HG02571 (cell line): ENCODE measurements at regions not wholly inside any gene's neighbourhood (a gene's known extent, or its start where the extent isn't known, plus 50 kb on each side); places are given as distances from the start of the nearest gene placed in this dataset.

ENCODE experiments used
- ATAC-seq: cut with Tn5 transposase; IDR thresholded peaks from one replicate; pipeline ENCODE4 v1.9.1; 2021; ENCODE audit warnings: mild to moderate bottlenecking, moderate library complexity; ENCODE audit not compliant: unreplicated experiment

DNA sequence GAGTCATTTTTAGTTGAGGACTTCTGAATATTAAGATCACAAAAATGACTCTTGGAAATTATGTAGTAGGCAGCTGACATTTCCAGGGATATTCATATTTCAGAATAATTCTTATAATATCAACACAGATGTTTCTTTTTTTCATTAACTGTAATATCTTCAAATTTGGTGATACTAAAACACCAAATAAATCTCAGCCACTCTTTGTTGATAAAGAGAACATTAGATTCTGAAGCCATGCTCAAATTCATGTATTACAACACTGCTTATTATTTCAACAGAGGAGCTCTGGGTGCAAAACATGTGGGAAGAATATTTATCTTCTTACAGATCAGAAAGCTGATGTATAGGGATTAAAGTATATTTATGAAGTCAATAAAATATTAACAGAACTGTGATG lies 355.4 kb downstream of the CRPPA start:
- no peak for ATAC-seq

DNA sequence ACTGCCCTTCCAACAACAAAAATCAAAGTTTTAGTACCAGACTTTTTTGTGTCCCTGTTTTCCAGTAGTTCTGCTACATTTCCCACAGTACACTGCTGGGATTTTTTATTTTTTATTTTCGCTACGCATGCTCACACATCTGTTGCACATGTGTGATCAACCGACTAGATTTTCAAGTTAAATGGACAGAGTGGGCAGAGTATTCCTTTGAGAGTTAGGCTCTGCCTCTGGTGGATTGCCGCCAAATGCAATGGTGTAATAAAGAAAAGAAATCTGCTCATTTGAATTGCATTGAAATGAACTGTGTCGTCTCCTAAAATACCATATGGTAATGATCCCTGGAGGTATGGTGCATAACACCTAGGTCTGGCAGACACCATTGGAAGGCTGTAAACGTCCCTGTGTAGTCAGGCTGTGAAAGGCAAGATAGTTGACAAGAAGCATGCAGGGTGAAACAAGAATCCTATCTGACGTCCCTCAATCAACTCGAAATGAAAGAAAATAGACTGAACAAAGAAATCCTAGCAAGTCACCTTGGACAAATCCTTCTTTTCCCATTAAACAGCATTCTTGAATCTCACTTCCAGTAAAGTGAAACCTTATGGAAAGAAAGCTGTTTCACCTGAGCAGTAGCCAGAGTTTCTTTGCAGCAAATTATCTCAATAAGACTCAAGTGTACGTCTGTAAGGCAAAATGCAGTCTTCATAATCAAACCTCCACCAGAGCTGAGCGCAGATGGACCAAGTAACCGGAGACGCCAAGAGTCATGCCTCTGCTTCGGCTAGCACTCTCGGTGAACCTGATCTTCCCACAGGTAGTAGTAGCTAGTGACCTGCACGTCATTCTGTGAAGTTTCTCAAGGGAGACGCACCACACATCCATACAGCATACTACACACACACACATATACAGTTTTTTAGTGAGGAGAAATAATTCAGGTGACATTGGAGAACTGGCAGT lies 357.3 kb downstream of the CRPPA start:
- no peak for ATAC-seq

DNA sequence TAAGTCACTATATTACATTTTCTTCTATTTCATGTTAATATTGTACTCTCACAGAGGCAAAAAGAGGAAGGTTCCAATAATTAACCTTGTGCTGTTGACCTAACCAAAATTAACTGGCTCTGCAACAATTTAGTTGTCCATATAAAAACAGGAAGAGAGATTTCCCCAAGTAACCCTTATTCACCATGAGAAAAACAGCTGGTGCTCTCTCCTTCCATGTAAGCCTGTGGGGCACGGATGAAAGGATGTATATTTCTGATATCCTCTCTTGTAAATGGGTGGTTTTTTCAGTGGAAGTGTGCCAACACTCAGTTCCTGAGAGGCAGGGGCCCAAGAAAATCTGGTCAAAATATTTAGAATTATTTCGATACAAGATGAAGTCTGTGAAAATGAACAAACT lies 358.1 kb downstream of the CRPPA start:
- ATAC-seq = no peak

DNA sequence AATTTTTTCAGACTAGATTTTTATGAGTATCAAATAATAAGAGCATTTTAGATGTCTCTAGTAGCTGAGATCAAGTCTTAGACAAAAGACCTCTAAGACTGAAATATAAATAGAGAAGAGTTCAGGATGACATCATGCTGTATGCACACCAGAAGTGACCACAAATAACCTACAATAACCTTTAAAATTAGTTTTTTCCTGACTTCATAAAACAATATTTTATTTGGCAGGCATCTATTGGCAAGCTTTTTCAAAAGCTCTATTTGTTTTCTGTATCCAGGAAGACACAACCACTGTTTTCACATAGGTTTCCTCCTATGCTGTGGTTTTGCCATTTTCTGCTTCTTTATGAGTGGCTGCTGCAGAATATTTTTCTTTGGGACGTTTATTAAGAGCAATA lies 359.1 kb downstream of the CRPPA start:
- no peak for ATAC-seq

DNA sequence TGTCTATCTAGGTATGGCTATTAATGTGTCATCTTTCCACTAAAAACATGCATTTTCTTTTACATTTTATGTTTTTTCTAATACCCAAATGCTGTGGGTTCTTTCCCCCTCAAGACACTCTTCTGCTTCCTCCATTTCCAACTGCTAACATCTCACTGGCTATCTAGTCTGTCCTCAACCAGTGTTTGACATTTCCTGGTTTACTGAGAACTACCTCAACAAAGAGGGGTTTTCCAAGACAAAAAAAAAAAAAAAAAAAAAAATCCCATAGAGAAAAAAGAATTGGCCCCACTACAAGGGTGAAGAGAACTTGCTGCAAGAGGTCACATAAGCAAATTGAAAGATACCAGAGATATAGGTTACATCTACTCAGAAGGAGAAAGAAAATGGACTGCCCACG lies 359.7 kb downstream of the CRPPA start:
- ATAC-seq = no peak

DNA sequence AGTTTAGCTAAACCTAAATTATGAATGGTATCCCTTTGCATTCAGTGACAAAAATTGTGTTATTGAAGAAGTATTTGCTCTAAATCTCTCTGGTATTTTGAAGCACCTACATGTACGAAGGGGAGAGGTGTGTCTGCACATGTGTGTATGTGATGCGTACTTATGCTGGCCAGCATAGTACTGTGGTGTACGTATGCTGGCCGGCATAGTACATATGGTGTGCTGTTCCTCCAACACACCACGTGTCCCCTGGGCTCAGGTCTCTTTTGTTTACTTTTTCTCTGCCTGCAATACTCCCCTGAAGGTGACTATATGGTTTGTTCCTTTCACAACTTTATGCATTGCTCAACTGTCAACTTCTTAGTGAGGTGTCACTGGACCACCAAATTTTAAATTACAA lies 360.3 kb downstream of the CRPPA start:
- no peak for ATAC-seq

DNA sequence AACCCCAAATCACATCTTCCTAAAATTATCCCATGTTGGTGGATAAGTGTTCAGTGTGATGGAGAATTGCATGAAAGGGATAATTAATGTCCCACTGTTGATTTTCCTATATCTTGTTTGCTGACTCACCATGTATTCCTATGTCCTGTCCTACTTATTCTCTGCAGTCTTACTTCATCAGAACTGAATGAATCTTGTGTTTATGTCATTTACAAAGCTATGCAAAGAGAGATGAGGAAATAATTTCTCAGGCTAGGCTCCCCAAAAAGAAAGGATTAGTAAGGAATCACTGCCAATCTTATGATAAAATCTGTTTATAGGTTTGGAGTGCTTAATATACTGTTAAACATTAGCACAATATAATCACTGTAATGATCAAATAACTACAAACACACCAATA lies 360.8 kb downstream of the CRPPA start:
- ATAC-seq = no peak

DNA sequence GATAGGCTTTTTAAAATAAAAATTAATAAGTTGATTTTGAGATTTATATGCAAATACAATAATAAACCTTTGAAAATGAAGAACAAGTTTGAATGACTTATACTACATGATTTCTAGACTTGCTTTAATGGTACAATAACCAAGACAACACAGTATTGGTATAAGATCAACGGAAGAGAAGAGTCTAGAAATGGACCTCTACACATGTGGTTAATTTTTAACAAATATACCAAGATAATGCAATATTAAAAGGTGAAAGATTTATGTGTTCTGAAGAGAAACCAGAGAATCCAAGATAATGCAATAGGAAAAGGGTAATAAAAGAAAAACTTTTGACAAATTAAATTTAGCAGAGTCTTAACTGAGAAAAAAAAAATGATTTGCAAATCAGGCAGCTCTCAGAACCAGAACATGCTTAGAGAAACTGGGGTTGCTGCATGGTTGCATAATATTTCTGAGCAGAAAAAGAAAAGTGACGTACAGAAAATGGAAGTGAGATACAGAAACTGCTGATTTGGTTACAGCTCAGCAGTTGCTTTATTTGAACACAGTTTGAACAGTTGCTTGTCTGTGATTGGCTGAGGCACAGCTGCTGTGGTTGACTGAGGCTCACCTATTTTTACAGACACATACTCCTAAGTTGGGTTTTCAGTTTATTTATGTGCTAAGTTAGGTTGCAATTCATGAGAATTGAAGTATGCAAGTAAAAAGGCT lies 365.9 kb downstream of the CRPPA start:
- ATAC-seq = peak; percentile 83

DNA sequence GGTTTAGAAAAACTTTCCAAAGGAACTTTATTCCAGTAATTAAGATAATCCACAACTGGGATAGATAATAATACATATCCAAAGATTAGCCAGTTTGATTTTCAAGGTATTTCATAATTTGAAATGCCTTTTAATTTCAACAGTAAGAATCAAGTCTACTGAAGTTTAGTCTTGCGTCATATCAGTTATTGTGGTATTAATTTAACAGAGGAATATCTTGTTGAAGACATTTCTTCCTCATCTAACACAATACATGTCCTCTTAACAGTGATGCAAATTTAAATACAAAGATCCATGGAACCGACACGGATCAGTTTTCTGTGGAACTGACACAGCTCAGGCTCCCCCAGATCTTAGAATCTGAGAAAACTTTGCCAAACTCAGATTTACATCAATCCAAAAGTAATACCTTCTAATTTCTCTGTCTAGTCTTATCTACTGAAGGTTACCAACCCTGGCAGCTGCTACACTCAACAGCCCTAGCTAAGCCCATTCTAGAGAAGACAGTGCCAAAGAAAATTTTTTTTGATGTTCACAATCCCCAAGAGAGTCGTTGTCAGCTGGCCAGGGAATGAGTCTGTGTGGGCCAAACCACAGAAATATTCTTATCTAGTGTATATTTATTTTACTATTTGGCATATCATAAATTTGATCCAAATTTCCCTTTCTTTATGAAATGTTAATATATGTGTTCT lies 365.2 kb upstream of the MEOX2 start:
- no peak for ATAC-seq

DNA sequence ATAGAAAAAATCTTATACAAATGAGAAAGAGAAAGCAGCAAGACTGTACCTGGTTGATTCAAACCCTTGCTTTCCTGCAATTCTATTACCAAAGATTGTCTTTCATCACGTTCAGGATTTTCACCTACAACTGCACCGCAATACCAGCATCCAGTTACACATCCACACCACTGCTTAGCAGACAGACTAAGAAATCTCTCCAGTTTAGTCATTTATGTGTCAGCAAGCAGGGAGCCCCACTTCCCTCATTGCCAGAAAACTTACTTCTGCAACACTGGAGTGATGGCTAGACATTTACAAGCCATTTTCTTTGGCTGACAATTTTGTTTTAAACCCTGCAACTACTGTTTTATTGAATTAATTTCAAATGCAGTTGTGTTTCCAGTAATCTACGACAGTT lies 359.6 kb upstream of the MEOX2 start:
- ATAC-seq = no peak

DNA sequence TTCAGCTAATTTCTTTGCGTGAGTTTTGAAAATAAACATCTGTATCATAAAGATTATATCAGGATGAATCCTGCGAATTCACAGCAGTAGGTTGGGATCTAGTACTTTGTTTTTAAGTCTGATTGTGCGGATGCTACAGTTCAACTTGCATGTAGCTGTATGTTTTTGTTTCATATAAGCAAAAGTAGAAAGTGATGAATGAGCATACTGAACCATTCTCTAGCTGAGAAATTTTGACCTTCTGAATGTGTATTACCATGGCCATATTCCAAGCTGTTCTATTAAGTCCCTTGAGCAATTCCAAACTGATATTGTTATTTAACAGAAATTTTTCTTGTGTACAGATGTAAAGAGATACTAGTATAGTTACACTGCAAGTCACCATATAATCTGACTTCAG lies 358.8 kb upstream of the MEOX2 start:
- ATAC-seq = no peak

DNA sequence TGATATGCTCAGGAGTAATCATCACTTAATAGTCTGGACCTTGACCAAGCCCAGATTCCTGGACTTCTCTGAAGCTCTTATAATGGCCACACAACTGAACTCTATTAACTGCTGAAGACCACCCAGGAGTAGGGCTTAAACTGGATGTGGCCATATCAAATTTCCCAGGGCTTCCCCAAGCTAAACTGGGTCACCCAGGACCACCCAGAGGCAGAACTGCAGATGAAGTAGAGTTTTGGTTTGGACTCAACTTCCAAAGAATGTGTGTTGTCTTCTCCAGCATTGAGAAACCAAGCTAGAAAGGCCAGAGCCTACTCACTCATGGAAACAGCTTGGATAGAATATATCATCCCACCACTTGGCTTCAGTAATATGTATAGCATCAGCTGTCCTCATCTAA lies 358.2 kb upstream of the MEOX2 start:
- no peak for ATAC-seq

DNA sequence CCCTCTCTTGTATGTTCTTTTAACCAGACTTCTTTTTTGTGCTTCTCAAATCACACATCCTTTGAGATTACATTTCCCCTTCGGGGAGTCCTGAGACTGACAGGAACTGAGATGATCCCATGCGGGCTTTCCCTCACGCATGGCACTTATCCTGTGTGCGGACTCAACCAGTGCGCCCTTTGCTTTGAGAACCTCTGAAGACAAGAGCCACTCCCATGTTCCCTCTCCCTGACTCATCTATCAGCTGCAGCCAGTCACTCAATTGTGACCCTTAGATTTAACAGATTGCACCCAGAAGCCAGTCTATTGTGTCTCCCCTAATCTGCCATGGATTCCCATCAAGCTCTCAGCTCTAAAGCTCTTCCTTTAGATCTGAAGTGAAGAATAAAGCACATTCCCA lies 353.9 kb upstream of the MEOX2 start:
- no peak for ATAC-seq

DNA sequence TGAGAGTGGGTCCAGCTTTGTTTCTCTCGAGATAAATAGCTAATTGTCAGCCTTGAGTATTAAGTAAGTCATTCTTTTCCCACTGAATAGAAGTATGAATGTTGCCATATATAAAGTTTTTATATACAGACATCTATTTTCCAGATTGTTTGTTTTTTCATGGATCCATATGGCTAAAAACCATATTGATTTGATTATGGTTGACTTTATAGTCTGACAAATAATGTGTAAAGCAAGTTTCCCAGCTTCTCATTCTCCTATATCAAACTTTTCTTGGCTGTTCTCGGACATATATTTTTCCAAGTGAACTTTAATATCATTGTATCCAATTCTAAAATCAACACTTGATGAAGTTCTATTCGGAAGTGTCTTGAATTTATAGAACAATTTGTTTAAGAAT lies 352.4 kb upstream of the MEOX2 start:
- no peak for ATAC-seq

DNA sequence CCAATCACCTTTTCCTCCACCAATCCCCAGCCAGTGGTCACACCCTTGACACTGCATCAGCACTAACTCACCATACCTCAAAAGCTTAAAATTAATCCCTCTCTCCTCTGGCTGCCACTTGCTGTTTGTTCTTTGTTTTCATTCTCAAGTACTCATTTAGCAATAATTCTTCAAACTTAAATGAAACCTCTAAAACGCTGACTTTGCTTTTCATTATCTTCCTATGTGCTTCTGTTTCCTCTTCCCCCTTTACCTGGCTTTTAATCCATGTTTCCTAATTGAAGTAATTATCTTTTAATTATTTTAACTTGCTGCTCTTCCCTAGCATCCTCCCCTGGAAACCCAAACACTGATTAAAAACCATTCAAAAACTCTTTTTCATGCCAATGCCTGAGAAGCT lies 348.9 kb upstream of the MEOX2 start:
- no peak for ATAC-seq

DNA sequence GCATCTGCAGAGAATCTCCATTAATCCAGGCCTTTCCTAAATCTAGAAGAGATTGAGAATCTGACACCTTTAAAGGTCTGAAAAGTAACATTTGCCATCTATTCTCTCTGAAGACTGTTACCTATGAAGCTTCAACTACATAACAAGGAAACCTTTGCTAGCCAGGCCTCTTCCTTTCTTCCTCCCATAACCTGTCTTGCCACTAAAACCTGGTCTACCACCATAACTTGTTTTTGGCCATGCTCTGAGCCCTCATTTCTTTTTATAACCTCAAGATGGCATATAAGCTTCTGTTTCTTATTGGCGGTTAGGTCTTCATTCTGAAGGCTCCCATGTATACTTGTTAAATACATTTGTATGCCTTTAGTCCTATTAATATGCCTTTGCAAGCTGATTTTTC lies 348.4 kb upstream of the MEOX2 start:
- no peak for ATAC-seq

DNA sequence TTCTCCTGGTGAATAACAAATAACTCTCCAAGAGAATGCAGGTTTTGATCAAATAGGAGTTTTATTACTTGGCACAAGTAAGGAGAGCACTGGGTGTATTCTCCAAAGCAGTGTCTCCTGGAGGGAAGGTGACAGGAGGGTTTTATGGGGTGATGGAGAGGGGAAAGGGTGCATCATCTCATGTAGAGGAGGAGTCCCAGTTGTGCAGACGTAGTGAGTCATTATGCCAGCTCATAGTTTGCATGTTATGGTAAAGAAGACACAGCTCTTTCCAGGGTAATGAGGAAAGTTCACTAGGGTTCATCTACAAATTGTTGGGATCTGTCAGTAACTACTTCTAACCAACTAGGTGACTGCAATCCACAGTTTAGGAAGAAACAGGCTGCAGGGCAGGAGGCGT lies 347.9 kb upstream of the MEOX2 start:
- no peak for ATAC-seq

DNA sequence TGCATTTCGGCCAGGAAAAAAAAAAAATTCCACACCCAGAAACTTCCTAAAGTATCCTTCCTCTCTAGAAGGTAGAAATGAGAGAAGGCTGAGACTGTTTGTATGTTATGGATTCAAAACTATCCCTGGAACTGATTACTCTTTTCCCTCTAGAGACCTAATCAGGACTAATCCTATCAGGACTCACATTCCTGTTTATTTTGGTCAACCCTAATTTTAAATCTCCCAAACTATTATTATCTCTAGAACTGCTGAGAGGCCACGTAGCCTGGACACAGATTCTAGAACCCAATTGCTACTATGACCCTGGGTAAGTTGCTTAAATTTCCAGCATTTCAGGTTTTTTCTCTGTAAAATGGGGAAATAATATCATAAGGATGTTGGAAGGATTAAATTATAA lies 346.8 kb upstream of the MEOX2 start:
- no peak for ATAC-seq

DNA sequence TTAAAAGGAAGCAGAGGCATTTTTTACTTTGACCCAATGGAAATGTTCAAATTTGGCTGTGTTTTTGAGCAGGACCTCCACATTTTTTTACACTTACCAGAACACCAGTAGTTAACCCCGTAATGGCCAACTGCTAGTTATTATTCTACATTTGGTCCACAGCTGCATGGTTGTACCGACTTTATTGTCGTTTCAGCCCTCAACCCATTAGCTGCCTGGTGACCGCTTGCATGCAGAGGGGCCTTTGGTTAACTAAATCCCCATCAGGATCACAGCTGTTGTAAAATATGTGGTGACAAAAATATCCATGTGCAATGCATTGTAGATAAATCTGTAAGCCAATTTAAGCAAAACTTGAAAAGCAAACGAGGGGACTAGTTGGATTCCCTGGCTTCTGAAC lies 342.2 kb upstream of the MEOX2 start:
- ATAC-seq = no peak

DNA sequence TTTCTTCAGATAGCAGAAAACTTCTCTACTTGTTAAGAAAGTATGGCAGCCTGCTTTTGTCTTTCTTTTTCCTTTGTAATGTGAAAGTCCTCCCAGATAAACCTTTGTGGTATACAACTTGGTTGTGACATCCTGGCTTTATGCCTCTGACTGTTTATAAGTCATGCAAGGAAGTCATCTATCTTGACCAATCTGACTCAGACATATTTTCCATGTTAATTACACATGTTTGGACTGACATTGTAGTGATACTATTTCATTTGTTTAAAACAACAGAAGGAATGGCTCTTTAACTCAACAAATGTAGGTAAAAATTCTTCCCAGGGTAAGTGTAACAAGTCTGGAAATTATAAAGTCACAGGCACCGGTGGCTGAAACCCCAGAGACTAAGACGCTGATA lies 341.6 kb upstream of the MEOX2 start:
- no peak for ATAC-seq

DNA sequence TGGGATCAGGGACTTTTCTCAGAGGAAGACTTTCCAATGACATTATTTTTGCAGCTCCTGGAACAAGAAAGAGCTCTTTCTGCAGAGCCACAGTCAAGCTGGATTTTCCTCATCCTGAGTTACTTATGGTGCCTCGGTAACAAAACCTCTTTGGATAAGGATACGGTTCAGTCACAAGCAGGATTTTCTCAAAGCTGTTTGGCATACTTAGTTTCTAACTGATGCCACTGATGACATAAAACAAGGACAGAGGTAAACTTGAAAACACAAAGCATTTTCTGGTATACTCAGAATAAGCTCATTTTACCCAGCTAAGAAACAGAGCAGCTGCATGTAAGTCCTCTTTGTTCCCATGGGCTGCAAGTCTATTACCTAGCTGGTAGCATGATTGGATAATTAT lies 340.9 kb upstream of the MEOX2 start:
- ATAC-seq = no peak
